NCI-H2171 (cell line): ENCODE measurements at regions not wholly inside any gene's neighbourhood (a gene's known extent, or its start where the extent isn't known, plus 50 kb on each side); places are given as distances from the start of the nearest gene placed in this dataset.

Source experiments
- DNase-seq: peaks from one replicate; lab custom pipeline; 2025; lab: John Stamatoyannopoulos, UW

DNA sequence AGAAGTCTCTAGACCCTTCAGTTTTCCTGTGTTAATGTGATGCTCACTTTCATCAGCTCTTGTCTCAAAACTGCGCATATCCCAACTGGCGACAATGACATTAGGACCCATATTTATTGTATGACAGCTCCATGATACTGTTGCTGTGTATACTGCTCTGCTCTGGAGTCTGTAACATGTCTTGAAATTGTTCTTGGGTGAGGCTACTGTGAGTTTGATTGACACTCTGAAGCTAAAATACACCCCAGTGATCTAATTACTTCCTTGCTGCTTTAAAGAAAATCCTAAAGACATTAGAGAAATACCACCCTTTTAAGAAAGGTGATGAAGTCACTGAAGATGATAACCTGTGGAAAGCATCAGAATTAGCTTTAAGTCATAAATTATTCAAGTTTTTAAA is 1046.2 kb downstream of the KCNT2 start:
- no peak for DNase-seq

DNA sequence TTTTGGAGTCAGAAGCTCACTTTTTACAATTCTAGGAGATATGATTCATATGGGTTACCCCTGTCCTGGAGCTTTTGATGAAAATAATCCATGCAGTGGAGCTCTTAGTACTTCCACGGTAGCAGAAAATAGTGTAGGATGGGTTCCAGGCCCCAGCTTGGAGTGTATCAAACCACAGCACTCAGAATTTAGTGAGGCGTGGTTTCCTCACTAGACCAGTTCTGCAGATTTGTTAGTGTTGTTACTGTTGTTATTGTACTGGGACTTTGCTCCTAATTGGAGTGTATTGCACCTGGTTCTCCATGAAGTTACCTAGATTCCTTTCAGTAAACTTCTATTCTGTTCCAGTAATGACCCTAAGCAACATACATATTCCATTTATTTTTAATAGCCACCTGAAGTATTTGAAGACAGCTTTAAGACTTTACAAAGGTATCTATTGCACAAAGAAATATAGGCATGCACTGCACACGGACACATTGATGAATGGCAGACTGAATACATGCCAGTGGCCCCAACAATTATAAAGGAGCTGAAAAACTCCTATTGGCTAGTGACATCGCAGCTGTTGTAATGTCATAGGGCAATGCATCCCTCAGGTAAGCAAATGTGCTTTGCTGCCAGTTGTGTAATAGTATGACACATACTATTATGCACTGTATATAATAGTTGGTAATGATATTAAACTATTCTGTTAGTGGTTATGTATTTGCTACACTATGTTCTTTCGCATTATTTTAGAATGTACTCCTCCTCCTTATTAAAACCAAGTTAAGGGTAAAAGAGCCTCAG is 1058.0 kb downstream of the KCNT2 start:
- DNase-seq, result no peak

DNA sequence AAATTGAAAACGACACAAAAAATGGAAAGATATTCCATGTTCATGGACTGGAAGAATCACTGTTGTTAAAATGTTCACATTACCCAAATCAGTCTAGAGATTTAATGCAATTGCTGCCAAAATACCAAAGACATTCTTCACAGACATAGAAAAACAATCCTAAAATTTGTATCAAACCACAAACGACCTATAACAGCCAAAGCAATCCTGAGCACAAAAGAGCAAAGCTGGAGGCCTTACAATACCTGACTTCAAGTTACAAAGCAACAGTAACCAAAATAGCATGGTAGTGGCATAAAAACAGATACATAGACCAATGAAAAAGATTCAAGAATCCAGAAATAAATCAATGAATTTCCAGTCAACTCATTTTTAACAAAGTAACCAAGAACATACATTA is 1077.3 kb downstream of the KCNT2 start:
- no peak for DNase-seq

DNA sequence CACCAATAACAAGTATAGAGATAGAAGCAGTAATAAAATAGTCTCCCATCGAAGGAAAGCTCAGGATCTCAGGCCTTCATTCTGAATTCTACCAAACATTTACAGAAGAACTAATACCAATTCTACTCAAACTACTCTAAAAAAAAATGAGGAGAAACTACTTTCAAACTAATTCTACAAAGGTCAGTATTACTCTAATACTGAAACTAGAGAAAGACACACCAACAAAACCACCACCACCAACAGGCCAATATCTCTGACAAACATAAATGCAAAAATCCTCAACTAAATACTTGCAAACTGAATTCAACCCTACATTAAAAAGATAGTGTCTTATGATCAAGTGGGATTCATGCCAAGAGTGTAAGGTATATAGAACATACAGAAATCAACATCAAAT is 1078.4 kb downstream of the KCNT2 start:
- DNase-seq, result no peak

DNA sequence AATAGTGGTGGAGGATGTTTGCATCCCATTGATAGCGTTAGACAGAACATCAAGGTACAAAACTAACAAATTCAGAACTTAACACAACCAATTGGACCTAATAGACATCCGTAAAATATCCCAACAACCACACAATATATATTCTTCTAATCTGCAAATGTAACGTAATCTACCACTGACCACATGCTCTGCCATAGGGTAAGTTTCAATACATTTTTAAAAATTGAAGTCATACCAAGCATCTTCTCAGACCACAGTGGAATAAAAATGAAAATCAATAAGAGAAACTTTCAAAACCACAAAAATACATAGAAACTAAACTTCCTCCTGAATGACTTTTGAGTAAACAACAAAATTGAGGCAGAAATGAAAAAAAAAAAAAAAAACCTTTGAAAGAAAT is 1087.5 kb downstream of the KCNT2 start:
- DNase-seq, result no peak

DNA sequence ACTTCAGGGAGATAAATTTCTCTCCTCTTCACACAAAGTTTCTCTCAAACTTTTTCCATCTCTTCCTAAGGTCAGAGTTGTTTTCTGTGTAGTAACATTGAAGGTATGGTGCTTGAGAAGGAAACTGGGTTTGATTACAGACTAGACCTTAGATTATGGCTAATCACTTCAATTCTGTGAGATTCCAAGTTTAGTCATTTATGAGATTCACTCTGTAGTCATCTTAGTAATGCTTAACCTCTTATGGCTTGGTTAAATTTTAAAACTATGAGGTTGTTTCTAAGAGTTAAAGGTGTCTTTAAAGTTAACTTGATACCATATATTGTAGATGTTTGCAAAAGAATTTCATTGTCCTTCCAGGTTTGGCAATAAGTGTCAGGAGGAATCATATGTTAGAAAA is 1092.2 kb downstream of the KCNT2 start:
- no peak for DNase-seq

DNA sequence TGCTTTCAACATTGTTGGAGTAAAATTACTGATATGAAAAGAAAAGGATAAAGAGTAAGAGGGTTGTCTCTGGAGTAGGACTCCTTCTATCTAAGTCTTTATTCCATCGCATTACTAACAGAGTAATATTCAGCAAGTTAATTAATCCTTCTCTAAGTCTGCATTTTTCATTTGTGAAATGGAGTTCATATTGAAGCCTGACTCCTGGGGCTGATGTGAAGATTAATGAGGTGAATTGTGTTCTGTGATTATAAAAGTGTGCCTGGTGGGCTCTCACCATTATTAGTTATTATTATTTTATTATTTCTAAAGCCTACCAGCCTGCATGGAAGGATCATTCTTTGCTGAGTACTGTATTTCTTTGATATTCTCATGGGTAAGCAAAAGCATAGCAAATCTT is 1096.7 kb downstream of the KCNT2 start:
- DNase-seq, result no peak

DNA sequence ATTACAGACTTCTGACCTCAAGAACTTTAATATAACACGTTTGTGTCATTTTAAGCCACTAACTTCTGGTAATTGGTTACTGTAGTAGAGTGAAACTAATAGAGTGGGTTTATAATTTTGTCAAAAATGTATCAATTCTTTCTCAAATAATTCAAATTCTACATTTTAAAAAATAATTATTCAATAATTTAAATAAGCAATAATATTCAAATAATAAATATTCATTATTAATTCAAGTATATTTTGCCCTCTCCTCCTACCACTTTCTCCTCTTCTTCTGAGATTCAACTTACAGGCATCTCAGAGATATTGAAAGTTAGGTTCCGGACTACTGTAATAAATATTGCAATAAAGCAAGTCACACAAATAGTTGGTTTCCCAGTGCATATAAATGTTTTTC is 1107.1 kb downstream of the KCNT2 start:
- no peak for DNase-seq

DNA sequence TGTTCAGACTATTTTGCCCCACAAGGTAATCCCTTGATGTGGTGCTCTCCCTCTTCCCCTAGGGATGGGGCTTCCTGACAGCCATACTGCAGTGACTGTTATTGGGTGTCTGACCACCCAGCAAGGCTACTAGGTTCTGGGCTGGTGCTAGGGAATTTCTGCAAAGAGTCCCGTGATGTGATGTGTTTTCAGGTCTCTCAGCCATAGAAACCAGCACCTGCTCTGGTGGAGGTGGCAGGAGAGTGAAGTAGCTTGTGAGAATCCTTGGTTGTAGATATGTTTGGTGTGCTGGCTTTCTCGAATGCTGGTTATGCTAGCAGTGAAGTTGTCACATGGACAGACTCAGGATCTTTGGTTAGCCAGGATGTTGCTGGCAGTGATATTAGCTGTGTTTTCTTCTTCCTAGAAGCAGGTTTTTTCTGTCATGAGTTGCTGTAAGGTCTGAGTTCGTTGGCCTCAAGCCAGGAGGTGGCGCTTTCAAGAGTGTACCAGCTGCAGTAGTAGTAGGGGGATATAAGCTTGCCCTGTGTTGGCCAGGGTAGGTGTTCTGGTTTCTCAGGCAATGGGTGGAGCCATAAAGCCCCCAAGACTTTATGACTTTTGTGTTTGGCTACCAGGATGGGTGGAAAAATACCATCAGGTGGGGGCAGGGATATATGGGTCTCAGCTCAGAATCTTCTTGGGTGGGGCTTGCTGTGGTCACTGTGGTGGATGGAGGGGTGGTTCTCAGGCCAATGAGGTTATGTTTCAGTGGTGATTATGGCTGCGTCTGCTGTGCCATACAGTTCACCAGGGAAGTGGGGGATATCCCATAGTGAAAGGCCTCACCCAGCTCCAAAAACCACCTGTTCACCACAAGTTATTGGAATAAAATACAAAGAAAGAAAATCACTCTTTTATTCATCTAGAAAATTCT is 1112.3 kb downstream of the KCNT2 start:
- DNase-seq, result no peak

DNA sequence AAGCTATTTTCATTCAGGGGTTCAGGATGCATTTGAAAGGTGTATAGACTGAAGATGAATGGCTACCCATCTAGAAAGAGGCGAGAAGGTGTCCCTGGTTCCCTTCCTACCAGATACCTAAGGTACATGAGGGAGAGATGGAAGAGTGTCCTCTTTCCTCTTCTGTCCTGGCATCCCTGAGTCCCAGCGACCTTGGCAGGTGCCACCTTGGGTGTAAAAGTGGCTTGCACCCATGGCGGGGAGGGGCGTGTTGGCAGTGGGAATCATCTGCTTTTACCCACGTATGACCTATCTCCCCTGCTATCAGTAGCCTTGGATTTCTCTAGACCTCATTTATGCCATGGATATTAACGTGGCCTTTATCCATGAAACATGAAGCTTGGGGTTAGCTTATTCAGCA is 1126.1 kb downstream of the KCNT2 start:
- no peak for DNase-seq

DNA sequence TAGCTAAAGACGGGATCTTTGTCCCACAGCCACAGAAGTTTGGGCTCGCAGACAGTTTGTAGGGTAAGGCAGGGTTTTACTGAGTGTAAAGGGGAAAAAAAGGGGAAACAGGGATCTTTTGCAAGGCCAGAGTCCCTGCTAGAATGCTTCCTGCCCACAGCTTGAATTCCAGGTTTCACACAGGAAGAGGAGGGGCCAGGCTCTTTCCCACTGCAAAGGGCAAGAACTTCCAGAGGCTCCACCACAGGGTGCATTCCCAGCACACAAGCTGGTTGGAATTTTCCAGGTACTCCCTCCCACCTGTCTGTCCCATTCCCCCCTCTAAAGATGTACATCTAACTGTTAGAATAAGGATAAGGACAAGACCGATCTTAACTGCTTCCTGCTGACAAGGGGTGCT is 1126.9 kb downstream of the KCNT2 start:
- DNase-seq, result no peak

DNA sequence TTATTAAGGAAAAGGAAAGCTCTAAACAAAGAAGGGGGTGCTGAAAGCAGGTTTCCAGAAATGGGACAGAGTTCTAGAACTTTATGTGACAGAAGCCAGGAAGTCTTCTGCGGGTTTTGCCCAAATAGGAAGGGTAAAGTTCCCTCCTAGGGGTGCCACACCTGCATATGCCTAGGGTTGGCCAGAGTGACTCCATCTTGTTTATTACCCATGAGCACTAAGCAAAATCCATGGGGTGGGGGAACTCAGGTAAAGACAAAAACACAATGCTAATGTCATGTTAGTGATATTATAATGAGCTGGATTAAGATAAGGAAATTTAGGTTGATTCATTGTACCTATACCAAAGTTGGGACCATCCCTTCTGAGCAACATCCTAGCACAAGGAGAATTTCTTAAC is 1132.7 kb downstream of the KCNT2 start:
- DNase-seq, result no peak

DNA sequence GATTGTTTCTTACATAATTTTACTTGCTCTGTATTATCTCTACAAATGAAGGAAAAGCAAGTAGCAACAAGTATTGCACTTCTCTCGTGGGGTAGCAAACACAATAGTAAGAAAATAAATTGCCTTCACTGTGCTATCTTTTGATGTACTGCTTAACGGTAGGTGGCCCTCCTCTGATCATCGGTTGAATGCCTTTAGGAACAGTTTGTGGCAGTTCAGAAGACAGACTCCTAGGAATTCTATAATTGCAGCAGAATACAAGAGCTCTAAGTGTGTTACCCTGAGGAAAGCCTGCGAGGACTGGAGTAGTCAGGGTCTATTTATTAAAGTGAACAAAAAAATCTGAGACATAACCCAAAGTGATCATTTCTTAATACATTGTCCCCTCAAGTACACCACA is 1135.9 kb downstream of the KCNT2 start:
- no peak for DNase-seq

DNA sequence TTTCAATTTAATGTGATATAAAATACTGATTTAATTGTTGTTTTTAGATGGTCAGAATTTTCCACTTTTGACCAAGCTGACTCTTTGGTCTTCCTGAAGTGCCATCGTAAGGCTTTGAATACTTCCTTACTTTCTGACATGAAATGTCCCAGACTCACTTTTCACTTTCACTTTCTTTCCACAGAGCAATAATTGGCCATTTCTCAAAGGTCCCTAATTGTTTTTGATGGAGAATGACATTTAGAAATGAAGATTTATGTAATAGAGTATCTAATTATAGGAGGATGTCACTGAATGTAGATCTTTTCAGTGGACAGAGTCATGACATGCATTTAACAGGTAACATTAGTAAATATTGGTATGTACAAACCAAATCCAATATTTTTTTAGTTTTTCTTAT is 1141.6 kb downstream of the KCNT2 start:
- no peak for DNase-seq

DNA sequence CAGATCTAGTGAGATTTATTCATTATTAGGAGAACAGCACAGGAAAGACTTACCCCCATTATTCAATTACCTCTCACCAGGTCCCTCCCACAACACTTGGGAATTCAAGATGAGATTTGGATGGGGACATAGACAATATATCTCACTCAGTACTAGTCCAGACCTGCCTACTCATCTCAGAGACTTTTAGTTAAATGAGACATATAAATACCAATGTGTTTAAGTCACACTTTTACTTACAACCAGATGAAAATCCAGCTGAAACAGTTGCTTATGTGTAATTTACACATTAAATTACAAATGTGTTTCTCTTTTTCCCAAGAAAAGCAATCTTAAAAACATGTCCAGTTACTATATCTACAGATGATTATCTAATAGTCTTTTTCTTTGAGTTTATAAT is 1145.6 kb downstream of the KCNT2 start:
- DNase-seq, result no peak

DNA sequence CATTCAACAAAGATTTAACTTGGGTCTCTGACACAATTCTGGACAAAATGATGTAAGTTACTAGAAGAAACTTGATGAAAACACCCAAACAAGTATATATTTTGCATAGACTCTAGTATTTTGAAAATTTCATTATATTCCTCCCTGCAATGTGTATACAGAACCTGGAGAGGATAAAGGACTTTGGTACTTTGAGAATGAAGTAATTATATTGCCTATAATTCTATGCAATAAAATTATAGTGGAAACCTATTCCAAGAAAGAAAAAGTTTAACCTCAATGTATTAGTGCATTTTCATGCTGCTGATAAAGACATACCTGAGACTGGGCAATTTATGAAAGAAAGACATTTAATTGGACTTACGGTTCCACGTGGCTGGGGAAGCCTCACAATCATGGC is 1146.1 kb downstream of the KCNT2 start:
- DNase-seq, result no peak

DNA sequence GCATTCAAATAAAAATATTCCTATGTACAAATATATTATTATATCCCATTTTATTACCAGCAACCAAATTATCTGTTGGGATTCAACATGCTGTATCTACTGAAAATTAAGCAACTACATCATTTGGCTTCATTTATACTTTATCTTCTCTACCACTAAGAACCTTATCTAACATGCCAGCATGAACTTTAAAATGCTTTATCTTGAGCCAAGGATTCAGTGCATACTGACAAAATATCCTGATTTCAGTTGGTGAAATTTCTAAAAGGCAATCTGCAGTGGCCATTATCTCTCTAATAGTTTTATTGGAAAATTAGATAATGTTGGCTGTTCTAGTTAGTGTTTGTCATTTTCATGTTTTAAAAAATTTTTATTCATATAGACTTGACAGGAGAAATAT is 1149.9 kb downstream of the KCNT2 start:
- no peak for DNase-seq

DNA sequence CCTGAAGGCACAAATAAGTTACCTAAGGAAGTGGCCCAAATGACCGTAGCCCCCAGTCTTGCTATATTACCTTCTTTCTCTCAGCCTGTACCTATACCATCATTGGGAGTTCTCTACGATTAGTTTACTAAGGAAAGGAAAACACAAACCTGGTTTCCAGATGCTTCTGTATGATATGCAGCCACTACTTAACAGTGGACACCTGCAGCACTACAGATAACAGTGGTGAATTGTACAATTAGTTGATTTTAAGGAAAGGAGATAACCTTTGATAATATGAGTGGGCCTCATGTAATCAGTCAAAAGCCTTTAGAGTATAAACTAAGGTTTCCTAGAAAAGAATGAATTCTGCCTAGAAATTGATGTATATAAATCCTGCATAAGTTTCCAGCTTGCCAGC is 1157.4 kb downstream of the KCNT2 start:
- DNase-seq, result no peak

DNA sequence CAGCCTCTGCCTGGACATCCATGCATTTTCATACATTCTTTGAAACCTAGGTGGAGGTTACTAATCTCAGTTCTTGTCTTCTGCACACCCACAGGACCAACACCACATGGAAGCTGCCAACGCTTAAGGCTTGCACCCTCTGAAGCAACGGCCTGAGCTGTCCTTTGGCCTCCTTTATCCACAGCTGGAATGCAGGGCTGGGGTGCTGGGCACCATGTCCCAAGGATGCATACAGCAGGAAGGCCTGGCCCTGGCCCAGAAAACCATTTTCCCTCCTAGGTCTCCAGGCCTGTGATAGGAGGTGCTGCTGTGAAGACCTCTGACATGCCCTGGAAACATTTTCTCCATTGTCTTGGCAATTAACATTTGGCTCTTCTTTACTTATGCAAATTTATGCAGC is 1168.6 kb downstream of the KCNT2 start:
- DNase-seq, result no peak

DNA sequence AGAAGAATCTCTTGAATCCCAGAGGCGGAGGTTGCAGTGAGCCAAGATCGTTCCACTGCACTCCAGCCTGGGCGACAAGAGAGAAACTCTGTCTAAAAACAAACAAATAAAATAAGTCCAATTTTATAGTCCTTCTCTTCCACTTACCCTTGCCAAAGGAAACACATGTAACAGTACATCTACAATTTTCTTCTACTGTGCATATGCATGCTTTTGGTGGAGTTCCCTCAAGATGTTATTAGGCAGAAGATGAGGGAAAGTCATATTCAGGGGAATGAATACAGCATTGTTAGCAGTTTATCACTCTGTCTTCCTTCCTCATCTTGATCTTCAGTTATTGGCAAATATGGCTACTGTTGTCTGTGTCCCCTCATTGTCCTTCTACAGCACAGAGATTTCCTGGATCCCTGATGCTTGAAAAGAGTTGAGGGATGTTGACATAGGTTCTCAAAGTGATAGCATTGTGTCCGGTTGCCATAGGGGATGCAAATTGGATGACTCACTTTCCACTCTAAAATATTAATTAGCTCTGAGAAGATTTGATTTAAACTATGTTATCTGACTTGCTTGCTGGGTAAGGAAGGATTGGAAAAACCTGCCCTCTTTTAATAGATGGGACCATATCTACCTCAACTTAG is 1173.6 kb downstream of the KCNT2 start:
- DNase-seq, result no peak

DNA sequence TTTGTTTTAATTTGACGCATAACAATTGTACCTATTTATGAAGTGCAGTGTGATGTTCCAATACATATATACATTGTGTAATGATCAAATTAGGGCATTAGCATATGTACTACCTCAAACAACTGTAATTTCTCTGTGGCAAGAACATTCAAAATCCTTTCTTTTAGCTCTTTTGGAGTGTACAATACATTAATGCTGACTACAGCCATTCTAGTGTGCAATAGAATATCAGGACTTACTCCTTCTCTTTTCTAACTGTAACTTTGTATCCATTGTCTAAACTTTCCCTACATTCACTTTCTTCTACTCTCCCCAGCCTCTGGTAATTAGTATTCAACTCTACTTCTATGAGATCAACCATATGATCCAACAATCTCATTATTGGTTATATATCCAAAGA is 1177.4 kb downstream of the KCNT2 start:
- no peak for DNase-seq

DNA sequence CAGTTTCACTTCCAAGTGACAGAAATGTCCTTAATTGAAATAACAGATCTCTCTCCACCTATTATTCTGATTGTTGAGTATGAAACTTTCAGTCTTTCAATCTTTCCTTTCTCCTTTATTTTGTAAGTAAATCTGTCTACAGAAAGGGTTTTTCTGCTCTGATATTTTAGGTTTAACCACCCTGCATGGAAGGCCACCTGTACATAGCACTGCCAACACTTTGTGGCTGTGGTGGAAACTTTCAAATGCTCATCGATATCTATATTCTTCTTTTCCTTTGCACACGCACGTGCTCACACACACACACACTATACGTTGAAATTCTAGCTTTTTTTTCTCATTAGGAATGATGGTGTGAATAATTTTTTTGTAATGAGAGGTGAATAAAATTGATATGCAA is 1179.3 kb downstream of the KCNT2 start:
- no peak for DNase-seq

DNA sequence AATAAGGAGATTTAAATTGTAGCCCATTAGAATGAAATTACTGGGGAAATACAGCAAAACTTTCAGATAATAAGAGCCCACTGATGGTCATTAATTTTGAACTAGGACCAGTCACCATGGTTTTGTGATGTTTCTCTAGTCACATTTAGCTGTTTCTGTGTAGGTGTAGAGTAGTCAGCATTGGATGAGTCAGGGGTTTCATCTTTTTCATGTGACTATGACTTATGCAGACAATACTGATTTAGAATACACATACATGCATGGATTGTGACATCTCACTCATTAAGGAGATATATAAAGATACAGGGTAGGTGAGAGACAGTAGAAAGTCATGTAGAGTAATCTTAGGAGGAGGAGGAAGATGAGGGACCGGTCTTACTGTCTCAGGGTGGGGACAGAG is 1192.7 kb downstream of the KCNT2 start:
- no peak for DNase-seq
